SK-N-SH (cell line): ENCODE measurements at regions not wholly inside any gene's neighbourhood (a gene's known extent, or its start where the extent isn't known, plus 50 kb on each side); places are given as distances from the start of the nearest gene placed in this dataset.

Experiments used
- CTCF ChIA-PET: fragments of 300-600, 350-600 bp; formaldehyde crosslinking; extraction: SDS; loops from one replicate; lab custom pipeline; 2021; lab: Yijun Ruan, JAX
- POLR2A ChIA-PET: fragments of 350-600 bp; sonication (Branson Sonifier 250); formaldehyde crosslinking; extraction: SDS; loops from one replicate; lab custom pipeline; 2020; ENCODE audit warnings: antibody characterized with exemption, inconsistent platforms; lab: Yijun Ruan, JAX
- DNase-seq: peaks from one replicate; pipeline ENCODE4 v3.0.0; 2012
- H2AFZ ChIP-seq: fragments of 200-600 bp; sonication (generic); 2 replicates; pipeline ENCODE4 v1.8.1; 2016; ENCODE audit warnings: antibody characterized with exemption, mild to moderate bottlenecking, low read depth
- H3F3A ChIP-seq: fragments of 200-600 bp; sonication (generic); replicated peaks from 2 replicates; pipeline ENCODE3; 2016; ENCODE audit warnings: antibody characterized with exemption, mild to moderate bottlenecking; ENCODE audit not compliant: insufficient read depth
- H3K27ac ChIP-seq, 2 experiments: fragments of 200-500 bp in 1 of 2; fragments of 200-600 bp in 1 of 2; sonication (Bioruptor generic) in 1 of 2; sonication (generic), shearing (Covaris generic) in 1 of 2; 2 replicates each; pipeline versions ENCODE4 v1.5.1 to v1.6.1; 2014 to 2016; ENCODE audit warnings: low read depth in 2 of 2, inconsistent platforms in 1 of 2, low read length in 1 of 2, mild to moderate bottlenecking in 1 of 2, mixed read lengths in 1 of 2
- H3K27me3 ChIP-seq: fragments of 200-600 bp; sonication (generic), shearing (Covaris generic); 2 replicates; pipeline ENCODE4 v1.6.1; 2016; ENCODE audit warnings: mixed run types; ENCODE audit not compliant: insufficient read depth
- H3K36me3 ChIP-seq, 2 experiments: fragments of 200-500 bp in 1 of 2; fragments of 200-600 bp in 1 of 2; sonication (Bioruptor generic) in 1 of 2; sonication (generic) in 1 of 2; replicated peaks in 1 of 2; 2 replicates each; pipeline versions ENCODE3 to v1.5.1; 2014 to 2016; ENCODE audit warnings: low read length in 1 of 2, mild to moderate bottlenecking in 1 of 2; ENCODE audit not compliant: insufficient read depth in 2 of 2, control insufficient read depth in 1 of 2
- H3K4me1 ChIP-seq, 2 experiments: fragments of 200-500 bp in 1 of 2; fragments of 200-600 bp in 1 of 2; sonication (Bioruptor generic) in 1 of 2; sonication (generic), shearing (Covaris generic) in 1 of 2; 2 replicates each; pipeline versions ENCODE4 v1.5.1 to v1.6.1; 2014 to 2016; ENCODE audit warnings: low read depth in 1 of 2, low read length in 1 of 2, mixed run types in 1 of 2; ENCODE audit not compliant: insufficient read depth in 2 of 2, control insufficient read depth in 1 of 2
- H3K4me2 ChIP-seq: fragments of 200-600 bp; sonication (generic), shearing (Covaris generic); 2 replicates; pipeline ENCODE4 v1.6.1; 2017; ENCODE audit warnings: mixed run types
- H3K4me3 ChIP-seq, 2 experiments: fragments of 200-500 bp in 1 of 2; fragments of 200-600 bp in 1 of 2; sonication (Bioruptor generic) in 1 of 2; sonication (generic), shearing (Covaris generic) in 1 of 2; 2 replicates each; pipeline versions ENCODE4 v1.5.1 to v1.8.1; 2014 to 2016; ENCODE audit warnings: low read depth in 2 of 2, inconsistent platforms in 1 of 2, low read length in 1 of 2, mild to moderate bottlenecking in 1 of 2, mixed read lengths in 1 of 2, moderate library complexity in 1 of 2
- H3K79me2 ChIP-seq: fragments of 200-600 bp; sonication (generic); 2 replicates; pipeline ENCODE4 v1.8.1; 2017; ENCODE audit warnings: mild to moderate bottlenecking; ENCODE audit not compliant: insufficient read depth
- H3K9ac ChIP-seq: fragments of 200-600 bp; sonication (generic); 2 replicates; pipeline ENCODE4 v1.6.1; 2017; ENCODE audit warnings: mixed run types
- H3K9me2 ChIP-seq: fragments of 200-600 bp; sonication (generic); 2 replicates; pipeline ENCODE4 v1.6.1; 2017; ENCODE audit warnings: mixed run types
- H3K9me3 ChIP-seq: fragments of 200-600 bp; sonication (generic); 2 replicates; pipeline ENCODE4 v1.6.1; 2017; ENCODE audit warnings: mixed run types, mild to moderate bottlenecking, moderate library complexity
- H4K20me1 ChIP-seq: fragments of 200-600 bp; sonication (generic); 2 replicates; pipeline ENCODE4 v1.6.1; 2017; ENCODE audit warnings: mild to moderate bottlenecking, mixed run types; ENCODE audit not compliant: insufficient read depth
- ELF1 ChIP-seq: IDR thresholded peaks from 2 replicates; pipeline ENCODE4 v1.4.0; 2012
- FOSL2 ChIP-seq: IDR thresholded peaks from 2 replicates; pipeline ENCODE4 v1.4.0; 2012; ENCODE audit warnings: low read depth, mild to moderate bottlenecking, moderate library complexity, borderline replicate concordance
- NRF1 ChIP-seq: IDR thresholded peaks from 2 replicates; pipeline ENCODE4 v1.6.1; 2012; ENCODE audit warnings: low read depth, mild to moderate bottlenecking, low read length
- RCOR1 ChIP-seq: fragments of 150-350 bp; IDR thresholded peaks from 2 replicates; pipeline ENCODE4 v1.6.1; 2017; ENCODE audit warnings: antibody characterized with exemption, low read length
- SMC3 ChIP-seq: IDR thresholded peaks from 2 replicates; pipeline ENCODE4 v1.6.1; 2012; ENCODE audit warnings: low read depth, low read length, improper control_type of control experiment
- YY1 ChIP-seq: IDR thresholded peaks from 2 replicates; pipeline ENCODE4 v1.4.0; 2012; ENCODE audit warnings: low read depth, mild to moderate bottlenecking
- WGBS: methylation state at CpG from one replicate; pipeline ENCODE4 v1.1.6; 2017; ENCODE audit warnings: low lambda C conversion rate; 5-methylcytosine and 5-hydroxymethylcytosine counted together
- TF ChIP-seq, protein P1 (sequence below): IDR thresholded peaks from 2 replicates; pipeline ENCODE4; 2012
- TF ChIP-seq, protein P2 (sequence below): IDR thresholded peaks from 2 replicates; pipeline ENCODE4 v1.4.0; 2012; ENCODE audit warnings: low read depth
- TF ChIP-seq, protein P3 (sequence below): fragments of 150-350 bp; IDR thresholded peaks from 2 replicates; pipeline ENCODE4 v1.6.1; 2017; ENCODE audit warnings: antibody characterized with exemption, low read length, low read depth, borderline replicate concordance
- TF ChIP-seq, protein P4 (sequence below): IDR thresholded peaks from 2 replicates; pipeline ENCODE4 v1.4.0; 2012; ENCODE audit warnings: low read depth, borderline replicate concordance
- TF ChIP-seq, protein P5 (sequence below): IDR thresholded peaks from 2 replicates; pipeline ENCODE4 v1.6.1; 2012; ENCODE audit warnings: mild to moderate bottlenecking, low read depth, low read length, moderate library complexity

DNA sequence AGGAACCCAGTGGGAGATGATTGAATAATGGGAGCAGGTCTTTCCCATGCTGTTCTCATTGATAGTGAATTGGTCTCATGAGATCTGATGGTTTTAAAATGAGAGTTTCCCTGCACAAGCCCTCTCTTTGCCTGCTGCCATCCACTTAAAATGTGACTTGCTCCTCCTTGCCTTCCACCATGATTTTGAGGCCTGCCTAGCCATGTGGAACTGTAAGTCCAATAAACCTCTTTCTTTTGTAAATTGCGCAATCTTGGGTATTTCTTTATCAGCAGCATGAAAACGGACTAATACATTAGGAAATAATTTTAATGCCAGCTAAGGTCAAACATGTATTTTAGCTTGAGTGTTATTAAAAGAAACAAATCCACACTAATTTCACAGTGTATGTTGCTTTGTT is 517.6 kb upstream of the ALCAM start (continued):
- TF ChIP-seq, protein P1, sequence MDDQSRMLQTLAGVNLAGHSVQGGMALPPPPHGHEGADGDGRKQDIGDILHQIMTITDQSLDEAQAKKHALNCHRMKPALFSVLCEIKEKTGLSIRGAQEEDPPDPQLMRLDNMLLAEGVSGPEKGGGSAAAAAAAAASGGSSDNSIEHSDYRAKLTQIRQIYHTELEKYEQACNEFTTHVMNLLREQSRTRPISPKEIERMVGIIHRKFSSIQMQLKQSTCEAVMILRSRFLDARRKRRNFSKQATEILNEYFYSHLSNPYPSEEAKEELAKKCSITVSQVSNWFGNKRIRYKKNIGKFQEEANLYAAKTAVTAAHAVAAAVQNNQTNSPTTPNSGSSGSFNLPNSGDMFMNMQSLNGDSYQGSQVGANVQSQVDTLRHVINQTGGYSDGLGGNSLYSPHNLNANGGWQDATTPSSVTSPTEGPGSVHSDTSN = no peak

DNA sequence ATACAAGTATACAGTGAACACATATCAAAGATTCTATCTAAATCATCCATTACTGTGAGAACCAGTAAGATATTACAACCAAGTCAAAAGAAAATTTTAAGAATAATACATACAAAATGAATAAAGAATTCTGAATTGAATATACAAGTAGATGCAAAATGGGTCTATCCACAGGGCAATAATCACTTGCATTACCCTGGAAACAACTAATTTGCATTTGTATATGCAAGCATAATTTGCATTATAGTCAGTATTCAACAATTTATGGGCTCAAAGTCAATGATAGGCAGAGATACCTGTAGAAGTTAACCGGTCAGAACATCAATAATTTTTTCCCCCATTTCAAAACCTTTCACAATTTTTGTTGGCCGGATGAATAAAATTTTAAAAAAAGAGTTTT is 512.2 kb upstream of the ALCAM start:
- Histone ChIP-seq H3K4me3 (no peak overlapping the region), H3K4me1 (no peaks in the 10 kb centered on the region; a peak in 1 of 4 replicates), H3K27me3 (no peaks in the 10 kb centered on the region), H3K4me2 (no peak overlapping the region), H3K27ac (no peak overlapping the region), H3K9ac (no peak overlapping the region), H4K20me1 (no peaks in the 10 kb centered on the region), H3K9me2 (no peaks in the 10 kb centered on the region), H3F3A (no peaks in the 10 kb centered on the region), H3K79me2 (no peaks in the 10 kb centered on the region), H3K36me3 (no peaks in the 10 kb centered on the region), H3K9me3 (no peaks in the 10 kb centered on the region), H2AFZ (no peak overlapping the region)
- TF ChIP-seq NRF1 (no peak), RCOR1 (no peak), ELF1 (no peak)
- POLR2A ChIA-PET = no interaction called here
- CTCF ChIA-PET = no interaction called here
- no peak for DNase-seq
- 90% methylated on average over 2 of the region's 2 CpGs for WGBS

DNA sequence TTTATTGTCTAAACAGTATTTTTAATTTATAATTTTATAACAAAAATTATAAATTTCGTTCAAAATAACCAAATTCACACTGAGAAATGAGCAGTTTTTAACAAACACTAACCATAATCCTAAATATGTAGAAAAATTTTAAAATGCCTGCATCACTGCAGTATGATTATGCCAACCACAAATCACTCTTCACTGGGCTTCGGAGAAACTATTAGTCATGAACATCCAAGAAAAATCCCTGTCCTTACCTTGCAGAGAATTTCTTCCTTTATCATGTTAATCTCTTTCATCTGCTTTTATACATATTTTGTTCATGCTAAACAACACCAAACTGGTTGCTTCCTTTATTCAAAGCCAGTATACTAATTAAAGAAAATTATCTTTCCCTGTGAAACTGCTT is 511.0 kb upstream of the ALCAM start:
- CTCF ChIA-PET = no interaction called here
- 48% methylated on average over 2 of the region's 2 CpGs for WGBS

DNA sequence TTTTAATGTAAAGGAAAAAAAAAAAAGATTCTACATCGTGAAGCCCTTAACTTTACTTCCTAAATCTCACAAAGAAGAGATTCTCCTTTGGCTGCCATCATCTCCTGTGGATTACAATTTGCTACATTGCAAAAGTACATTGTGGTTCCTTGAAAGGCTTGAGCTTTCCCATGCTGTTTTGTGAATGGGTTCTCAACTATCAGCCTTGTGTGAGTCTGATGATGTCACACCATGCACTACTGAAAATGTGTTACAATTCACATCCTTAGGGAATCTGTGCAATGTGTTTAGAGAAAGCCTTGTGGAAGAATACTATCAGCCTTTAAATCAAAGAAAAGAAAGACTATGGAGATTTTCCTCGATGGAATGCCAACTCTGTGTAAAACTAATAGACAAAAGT is 510.0 kb upstream of the ALCAM start:
- Histone ChIP-seq H2AFZ (no peak overlapping the region), H3K79me2 (no peaks in the 10 kb centered on the region), H3K4me2 (no peak overlapping the region), H3K9me2 (no peaks in the 10 kb centered on the region), H3K36me3 (no peaks in the 10 kb centered on the region), H3F3A (no peaks in the 10 kb centered on the region), H3K9me3 (no peaks in the 10 kb centered on the region), H3K4me1 (no peaks in the 10 kb centered on the region; a peak in 1 of 4 replicates), H4K20me1 (no peaks in the 10 kb centered on the region), H3K27ac (no peak overlapping the region; a peak in 1 of 4 replicates), H3K4me3 (no peak overlapping the region), H3K27me3 (no peaks in the 10 kb centered on the region), H3K9ac (no peak overlapping the region)
- no peak for TF ChIP-seq SMC3
- TF ChIP-seq, protein P2, sequence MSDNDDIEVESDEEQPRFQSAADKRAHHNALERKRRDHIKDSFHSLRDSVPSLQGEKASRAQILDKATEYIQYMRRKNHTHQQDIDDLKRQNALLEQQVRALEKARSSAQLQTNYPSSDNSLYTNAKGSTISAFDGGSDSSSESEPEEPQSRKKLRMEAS = no peak
- TF ChIP-seq FOSL2 = no peak
- TF ChIP-seq, protein P3, sequence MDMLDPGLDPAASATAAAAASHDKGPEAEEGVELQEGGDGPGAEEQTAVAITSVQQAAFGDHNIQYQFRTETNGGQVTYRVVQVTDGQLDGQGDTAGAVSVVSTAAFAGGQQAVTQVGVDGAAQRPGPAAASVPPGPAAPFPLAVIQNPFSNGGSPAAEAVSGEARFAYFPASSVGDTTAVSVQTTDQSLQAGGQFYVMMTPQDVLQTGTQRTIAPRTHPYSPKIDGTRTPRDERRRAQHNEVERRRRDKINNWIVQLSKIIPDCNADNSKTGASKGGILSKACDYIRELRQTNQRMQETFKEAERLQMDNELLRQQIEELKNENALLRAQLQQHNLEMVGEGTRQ = no peak
- TF ChIP-seq, protein P4, sequence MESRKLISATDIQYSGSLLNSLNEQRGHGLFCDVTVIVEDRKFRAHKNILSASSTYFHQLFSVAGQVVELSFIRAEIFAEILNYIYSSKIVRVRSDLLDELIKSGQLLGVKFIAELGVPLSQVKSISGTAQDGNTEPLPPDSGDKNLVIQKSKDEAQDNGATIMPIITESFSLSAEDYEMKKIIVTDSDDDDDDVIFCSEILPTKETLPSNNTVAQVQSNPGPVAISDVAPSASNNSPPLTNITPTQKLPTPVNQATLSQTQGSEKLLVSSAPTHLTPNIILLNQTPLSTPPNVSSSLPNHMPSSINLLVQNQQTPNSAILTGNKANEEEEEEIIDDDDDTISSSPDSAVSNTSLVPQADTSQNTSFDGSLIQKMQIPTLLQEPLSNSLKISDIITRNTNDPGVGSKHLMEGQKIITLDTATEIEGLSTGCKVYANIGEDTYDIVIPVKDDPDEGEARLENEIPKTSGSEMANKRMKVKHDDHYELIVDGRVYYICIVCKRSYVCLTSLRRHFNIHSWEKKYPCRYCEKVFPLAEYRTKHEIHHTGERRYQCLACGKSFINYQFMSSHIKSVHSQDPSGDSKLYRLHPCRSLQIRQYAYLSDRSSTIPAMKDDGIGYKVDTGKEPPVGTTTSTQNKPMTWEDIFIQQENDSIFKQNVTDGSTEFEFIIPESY = no peak
- no peak for TF ChIP-seq YY1
- TF ChIP-seq, protein P5, sequence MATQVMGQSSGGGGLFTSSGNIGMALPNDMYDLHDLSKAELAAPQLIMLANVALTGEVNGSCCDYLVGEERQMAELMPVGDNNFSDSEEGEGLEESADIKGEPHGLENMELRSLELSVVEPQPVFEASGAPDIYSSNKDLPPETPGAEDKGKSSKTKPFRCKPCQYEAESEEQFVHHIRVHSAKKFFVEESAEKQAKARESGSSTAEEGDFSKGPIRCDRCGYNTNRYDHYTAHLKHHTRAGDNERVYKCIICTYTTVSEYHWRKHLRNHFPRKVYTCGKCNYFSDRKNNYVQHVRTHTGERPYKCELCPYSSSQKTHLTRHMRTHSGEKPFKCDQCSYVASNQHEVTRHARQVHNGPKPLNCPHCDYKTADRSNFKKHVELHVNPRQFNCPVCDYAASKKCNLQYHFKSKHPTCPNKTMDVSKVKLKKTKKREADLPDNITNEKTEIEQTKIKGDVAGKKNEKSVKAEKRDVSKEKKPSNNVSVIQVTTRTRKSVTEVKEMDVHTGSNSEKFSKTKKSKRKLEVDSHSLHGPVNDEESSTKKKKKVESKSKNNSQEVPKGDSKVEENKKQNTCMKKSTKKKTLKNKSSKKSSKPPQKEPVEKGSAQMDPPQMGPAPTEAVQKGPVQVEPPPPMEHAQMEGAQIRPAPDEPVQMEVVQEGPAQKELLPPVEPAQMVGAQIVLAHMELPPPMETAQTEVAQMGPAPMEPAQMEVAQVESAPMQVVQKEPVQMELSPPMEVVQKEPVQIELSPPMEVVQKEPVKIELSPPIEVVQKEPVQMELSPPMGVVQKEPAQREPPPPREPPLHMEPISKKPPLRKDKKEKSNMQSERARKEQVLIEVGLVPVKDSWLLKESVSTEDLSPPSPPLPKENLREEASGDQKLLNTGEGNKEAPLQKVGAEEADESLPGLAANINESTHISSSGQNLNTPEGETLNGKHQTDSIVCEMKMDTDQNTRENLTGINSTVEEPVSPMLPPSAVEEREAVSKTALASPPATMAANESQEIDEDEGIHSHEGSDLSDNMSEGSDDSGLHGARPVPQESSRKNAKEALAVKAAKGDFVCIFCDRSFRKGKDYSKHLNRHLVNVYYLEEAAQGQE = no peak
- CTCF ChIA-PET = no interaction called here
- POLR2A ChIA-PET = no interaction called here
- 37% methylated on average over 2 of the region's 2 CpGs for WGBS
- DNase-seq = no peak

More for the DNA sequence above, 511.0 kb upstream of the ALCAM start:
- Histone ChIP-seq H3K9me2 (no peaks in the 10 kb centered on the region), H4K20me1 (no peaks in the 10 kb centered on the region), H3K9me3 (no peaks in the 10 kb centered on the region), H3K27me3 (no peaks in the 10 kb centered on the region), H3K79me2 (no peaks in the 10 kb centered on the region), H3K4me3 (no peak overlapping the region), H3K9ac (no peak overlapping the region), H3F3A (no peaks in the 10 kb centered on the region), H2AFZ (no peak overlapping the region), H3K36me3 (no peaks in the 10 kb centered on the region), H3K27ac (no peak overlapping the region), H3K4me1 (no peaks in the 10 kb centered on the region; a peak in 1 of 4 replicates), H3K4me2 (no peak overlapping the region)
- TF ChIP-seq FOSL2 = 0 out of 2 replicates have a peak, but pooled peaks have one; percentile 10
- TF ChIP-seq NRF1 = no peak
- DNase-seq = no peak
- POLR2A ChIA-PET = no interaction called here
